ENCODE measurements at regions not wholly inside any gene's neighbourhood (a gene's known extent, or its start where the extent isn't known, plus 50 kb on each side); places are given as distances from the start of the nearest gene placed in this dataset.

- TF ChIP-seq FOXP2 (optimal IDR thresholded peaks at IDR 0.05; ENCODE audit: control extremely low read depth, extremely low read length, insufficient read depth) = no peak
- TF ChIP-seq EZH2 (IDR thresholded peaks at IDR 0.05) = no peak
- TF ChIP-seq POLR2AphosphoS5 (IDR thresholded peaks at IDR 0.05; ENCODE audit: borderline replicate concordance, low read depth, low read length) = no peak
Observed at GRCh38 chrX:23062359-23062758, 62.6 kb downstream of the DDX53 start.
